WTC11 (cell line): ENCODE measurements at regions not wholly inside any gene's neighbourhood (a gene's known extent, or its start where the extent isn't known, plus 50 kb on each side); places are given as distances from the start of the nearest gene placed in this dataset.

Experiments
- ATAC-seq: fragments of 200-7000 bp; cut with Tn5 transposase; 2 replicates; pipeline ENCODE4 v1.10.0; 2021; ENCODE audit warnings: mild to moderate bottlenecking, moderate library complexity
- CTCF ChIA-PET: fragments of 300-600 bp; sonication (Branson Sonifier 250); formaldehyde crosslinking; loops from one replicate; lab custom pipeline; 2021; ENCODE audit warnings: antibody characterized with exemption; lab: Charles Lee
- POLR2A ChIA-PET: fragments of 350-600 bp; sonication (Branson Sonifier 250); formaldehyde crosslinking; loops from one replicate; lab custom pipeline; 2021; ENCODE audit warnings: antibody characterized with exemption; lab: Charles Lee
- DNase-seq: peaks from one replicate; pipeline ENCODE4 v3.0.0; 2021; ENCODE audit warnings: low spot score
- H3K27ac Mint-ChIP-seq: 2 replicates; pipeline ENCODE4 v1.8.0; 2021; ENCODE audit warnings: mixed read lengths
- H3K27me3 Mint-ChIP-seq: 2 replicates; pipeline ENCODE4 v1.8.0; 2021; ENCODE audit warnings: low read depth, mild to moderate bottlenecking, moderate library complexity, mixed read lengths
- H3K36me3 Mint-ChIP-seq: 2 replicates; pipeline ENCODE4 v1.8.0; 2021; ENCODE audit warnings: mixed read lengths
- H3K4me1 Mint-ChIP-seq: 2 replicates; pipeline ENCODE4 v1.8.0; 2022; ENCODE audit warnings: mixed read lengths
- H3K4me3 Mint-ChIP-seq: 2 replicates; pipeline ENCODE4 v1.8.0; 2021; ENCODE audit warnings: mild to moderate bottlenecking, moderate library complexity, mixed read lengths
- H3K9me3 Mint-ChIP-seq: 2 replicates; pipeline ENCODE4 v1.8.0; 2021; ENCODE audit warnings: mixed read lengths
- CREB1 ChIP-seq: sonication (generic); formaldehyde crosslinking; IDR thresholded peaks from 2 replicates; pipeline ENCODE4 v1.8.0; 2023; ENCODE audit warnings: mild to moderate bottlenecking, missing genetic modification reagents
- ESRRA ChIP-seq: sonication (generic); formaldehyde crosslinking; IDR thresholded peaks from 2 replicates; pipeline ENCODE4 v1.8.1; 2022; ENCODE audit warnings: mild to moderate bottlenecking, missing genetic modification reagents, borderline replicate concordance
- ETV6 ChIP-seq: sonication (generic); formaldehyde crosslinking; IDR thresholded peaks from 2 replicates; pipeline ENCODE4 v1.8.1; 2022; ENCODE audit warnings: mild to moderate bottlenecking, missing genetic modification reagents
- GABPB1 ChIP-seq: sonication (generic); formaldehyde crosslinking; IDR thresholded peaks from 2 replicates; pipeline ENCODE4 v1.8.1; 2023; ENCODE audit warnings: mild to moderate bottlenecking, missing genetic modification reagents
- IRF2 ChIP-seq: sonication (generic); formaldehyde crosslinking; IDR thresholded peaks from 2 replicates; pipeline ENCODE4 v1.8.0; 2022; ENCODE audit warnings: low read depth, missing genetic modification reagents, borderline replicate concordance
- KAT7 ChIP-seq: sonication (generic); formaldehyde crosslinking; IDR thresholded peaks from 2 replicates; pipeline ENCODE4 v1.8.1; 2023; ENCODE audit warnings: missing genetic modification reagents, mild to moderate bottlenecking, borderline replicate concordance
- MYBL2 ChIP-seq: sonication (generic); formaldehyde crosslinking; IDR thresholded peaks from 2 replicates; pipeline ENCODE4 v1.8.1; 2023; ENCODE audit warnings: mild to moderate bottlenecking, moderate library complexity, missing genetic modification reagents
- NFYB ChIP-seq: sonication (generic); formaldehyde crosslinking; conservative IDR thresholded peaks from 2 replicates; pipeline ENCODE4 v1.8.0; 2022; ENCODE audit warnings: low read depth, missing genetic modification reagents
- NR2C2 ChIP-seq: sonication (generic); formaldehyde crosslinking; IDR thresholded peaks from 2 replicates; pipeline ENCODE4 v1.8.0; 2022; ENCODE audit warnings: mild to moderate bottlenecking, missing genetic modification reagents
- SMAD3 ChIP-seq: sonication (generic); formaldehyde crosslinking; IDR thresholded peaks from 2 replicates; pipeline ENCODE4 v1.8.0; 2022; ENCODE audit warnings: missing genetic modification reagents, mild to moderate bottlenecking, borderline replicate concordance
- SOX15 ChIP-seq: fragments of 250-450 bp; sonication (Bioruptor Pico); IDR thresholded peaks from 2 replicates; pipeline ENCODE4 v1.9.0; 2021; ENCODE audit warnings: mild to moderate bottlenecking
- TCF7 ChIP-seq: sonication (generic); formaldehyde crosslinking; IDR thresholded peaks from 2 replicates; pipeline ENCODE4 v1.8.0; 2022; ENCODE audit warnings: mild to moderate bottlenecking, low read depth, missing genetic modification reagents, moderate library complexity
- TF ChIP-seq, protein P1 (sequence below): fragments of 250-450 bp; sonication (Bioruptor Pico); IDR thresholded peaks from 2 replicates; pipeline ENCODE4 v1.8.0; 2021; ENCODE audit warnings: mild to moderate bottlenecking
- TF ChIP-seq, protein P2 (sequence below): fragments of 200-600 bp; IDR thresholded peaks from 2 replicates; pipeline ENCODE4 v1.8.0; 2022; ENCODE audit warnings: antibody characterized with exemption
- TF ChIP-seq, protein P3 (sequence below): fragments of 250-450 bp; sonication (Bioruptor Pico); IDR thresholded peaks from 2 replicates; pipeline ENCODE4 v1.9.0; 2021; ENCODE audit warnings: moderate library complexity, mild to moderate bottlenecking, inconsistent platforms, borderline replicate concordance
- TF ChIP-seq, protein P4 (sequence below): sonication (generic); formaldehyde crosslinking; IDR thresholded peaks from 2 replicates; pipeline ENCODE4 v1.8.0; 2023; ENCODE audit warnings: missing genetic modification reagents, mild to moderate bottlenecking, borderline replicate concordance
- TF ChIP-seq, protein P5 (sequence below): sonication (generic); formaldehyde crosslinking; IDR thresholded peaks from 2 replicates; pipeline ENCODE4 v1.8.1; 2022; ENCODE audit warnings: missing genetic modification reagents, borderline replicate concordance
- TF ChIP-seq, protein P6 (sequence below): sonication (generic); formaldehyde crosslinking; IDR thresholded peaks from 2 replicates; pipeline ENCODE4 v1.8.0; 2022; ENCODE audit warnings: missing genetic modification reagents

DNA sequence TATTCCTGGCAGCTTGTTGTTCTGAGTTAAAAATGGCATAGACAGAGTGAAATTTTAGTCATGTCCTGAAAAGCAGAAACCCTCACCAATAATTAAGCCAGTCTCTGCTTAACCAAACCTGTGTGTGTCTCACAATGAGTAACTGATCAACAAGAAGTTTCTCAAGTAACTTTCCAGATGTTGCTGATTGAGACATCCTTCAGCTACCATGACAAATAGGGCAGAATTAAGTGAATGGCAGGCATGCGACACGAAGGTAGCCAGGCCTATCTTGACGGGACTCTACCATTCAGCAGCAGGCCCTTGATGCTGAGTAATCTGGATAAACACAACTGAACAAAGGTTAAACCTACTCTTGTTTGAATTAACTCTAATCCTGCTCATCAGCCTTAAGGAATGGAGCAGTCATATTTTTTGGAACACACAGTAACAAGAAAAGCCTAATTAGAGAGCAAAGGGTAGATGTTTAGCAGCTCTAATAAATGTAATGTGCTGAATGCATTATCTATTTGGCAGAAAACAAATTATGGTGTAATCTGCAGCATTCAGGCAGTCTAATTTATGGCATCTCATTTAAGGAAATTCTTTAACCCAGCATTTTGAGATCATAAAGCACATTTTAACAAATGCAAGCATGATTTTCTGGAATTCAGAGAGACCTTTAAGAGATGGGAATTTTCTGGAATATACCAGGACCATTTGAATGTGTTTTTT is 159.5 kb upstream of the EPHA4 start (continued):
- TF ChIP-seq, protein P1, sequence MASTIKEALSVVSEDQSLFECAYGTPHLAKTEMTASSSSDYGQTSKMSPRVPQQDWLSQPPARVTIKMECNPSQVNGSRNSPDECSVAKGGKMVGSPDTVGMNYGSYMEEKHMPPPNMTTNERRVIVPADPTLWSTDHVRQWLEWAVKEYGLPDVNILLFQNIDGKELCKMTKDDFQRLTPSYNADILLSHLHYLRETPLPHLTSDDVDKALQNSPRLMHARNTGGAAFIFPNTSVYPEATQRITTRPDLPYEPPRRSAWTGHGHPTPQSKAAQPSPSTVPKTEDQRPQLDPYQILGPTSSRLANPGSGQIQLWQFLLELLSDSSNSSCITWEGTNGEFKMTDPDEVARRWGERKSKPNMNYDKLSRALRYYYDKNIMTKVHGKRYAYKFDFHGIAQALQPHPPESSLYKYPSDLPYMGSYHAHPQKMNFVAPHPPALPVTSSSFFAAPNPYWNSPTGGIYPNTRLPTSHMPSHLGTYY (CRISPR knock-in tag), result no peak
- TF ChIP-seq ETV6 (CRISPR knock-in tag), result no peak
- TF ChIP-seq NR2C2 (CRISPR knock-in tag), result no peak
- TF ChIP-seq IRF2 (CRISPR knock-in tag), result no peak
- TF ChIP-seq, protein P2, sequence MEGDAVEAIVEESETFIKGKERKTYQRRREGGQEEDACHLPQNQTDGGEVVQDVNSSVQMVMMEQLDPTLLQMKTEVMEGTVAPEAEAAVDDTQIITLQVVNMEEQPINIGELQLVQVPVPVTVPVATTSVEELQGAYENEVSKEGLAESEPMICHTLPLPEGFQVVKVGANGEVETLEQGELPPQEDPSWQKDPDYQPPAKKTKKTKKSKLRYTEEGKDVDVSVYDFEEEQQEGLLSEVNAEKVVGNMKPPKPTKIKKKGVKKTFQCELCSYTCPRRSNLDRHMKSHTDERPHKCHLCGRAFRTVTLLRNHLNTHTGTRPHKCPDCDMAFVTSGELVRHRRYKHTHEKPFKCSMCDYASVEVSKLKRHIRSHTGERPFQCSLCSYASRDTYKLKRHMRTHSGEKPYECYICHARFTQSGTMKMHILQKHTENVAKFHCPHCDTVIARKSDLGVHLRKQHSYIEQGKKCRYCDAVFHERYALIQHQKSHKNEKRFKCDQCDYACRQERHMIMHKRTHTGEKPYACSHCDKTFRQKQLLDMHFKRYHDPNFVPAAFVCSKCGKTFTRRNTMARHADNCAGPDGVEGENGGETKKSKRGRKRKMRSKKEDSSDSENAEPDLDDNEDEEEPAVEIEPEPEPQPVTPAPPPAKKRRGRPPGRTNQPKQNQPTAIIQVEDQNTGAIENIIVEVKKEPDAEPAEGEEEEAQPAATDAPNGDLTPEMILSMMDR, result no peak
- TF ChIP-seq NFYB (CRISPR knock-in tag), result no peak
- TF ChIP-seq ESRRA (CRISPR knock-in tag), result no peak

DNA sequence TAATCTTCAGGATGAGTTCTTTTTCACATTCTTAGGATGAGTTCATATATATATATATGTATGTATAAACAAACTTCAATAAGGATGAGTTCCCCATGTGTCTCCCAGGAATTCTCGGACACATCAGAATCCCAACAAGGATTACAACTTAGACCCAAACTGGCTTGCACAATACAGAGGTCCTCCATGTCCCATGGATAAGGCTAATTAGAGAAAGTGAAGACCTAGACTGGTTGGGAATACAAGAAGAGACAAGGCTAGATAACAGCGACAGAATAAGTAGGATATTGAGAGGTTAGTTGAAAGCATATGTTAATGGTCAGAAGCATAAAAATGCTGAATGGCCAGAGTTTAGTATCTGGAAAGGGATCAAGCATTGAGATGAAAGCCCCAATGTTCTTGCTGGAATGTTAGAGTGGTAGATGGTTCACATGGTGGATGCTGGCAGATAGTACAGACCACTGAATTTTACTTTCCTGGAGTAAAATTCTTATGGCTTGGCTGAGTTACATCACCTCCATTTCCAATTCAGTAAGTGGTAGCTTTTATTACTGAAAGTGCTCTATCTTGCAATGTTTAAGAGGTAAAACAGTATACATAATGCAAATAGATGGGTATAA is 154.9 kb upstream of the EPHA4 start:
- H3K4me3 Mint-ChIP-seq, result no peak overlapping the region
- ATAC-seq, result no peak
- TF ChIP-seq SMAD3 (CRISPR knock-in tag) (no peak), TCF7 (no peak), MYBL2 (CRISPR knock-in tag) (no peak), SOX15 (no peak), CREB1 (CRISPR knock-in tag) (no peak)
- TF ChIP-seq, protein P3, sequence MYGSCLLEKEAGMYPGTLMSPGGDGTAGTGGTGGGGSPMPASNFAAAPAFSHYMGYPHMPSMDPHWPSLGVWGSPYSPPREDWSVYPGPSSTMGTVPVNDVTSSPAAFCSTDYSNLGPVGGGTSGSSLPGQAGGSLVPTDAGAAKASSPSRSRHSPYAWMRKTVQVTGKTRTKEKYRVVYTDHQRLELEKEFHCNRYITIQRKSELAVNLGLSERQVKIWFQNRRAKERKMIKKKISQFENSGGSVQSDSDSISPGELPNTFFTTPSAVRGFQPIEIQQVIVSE (CRISPR knock-in tag), result no peak
- TF ChIP-seq, protein P4, sequence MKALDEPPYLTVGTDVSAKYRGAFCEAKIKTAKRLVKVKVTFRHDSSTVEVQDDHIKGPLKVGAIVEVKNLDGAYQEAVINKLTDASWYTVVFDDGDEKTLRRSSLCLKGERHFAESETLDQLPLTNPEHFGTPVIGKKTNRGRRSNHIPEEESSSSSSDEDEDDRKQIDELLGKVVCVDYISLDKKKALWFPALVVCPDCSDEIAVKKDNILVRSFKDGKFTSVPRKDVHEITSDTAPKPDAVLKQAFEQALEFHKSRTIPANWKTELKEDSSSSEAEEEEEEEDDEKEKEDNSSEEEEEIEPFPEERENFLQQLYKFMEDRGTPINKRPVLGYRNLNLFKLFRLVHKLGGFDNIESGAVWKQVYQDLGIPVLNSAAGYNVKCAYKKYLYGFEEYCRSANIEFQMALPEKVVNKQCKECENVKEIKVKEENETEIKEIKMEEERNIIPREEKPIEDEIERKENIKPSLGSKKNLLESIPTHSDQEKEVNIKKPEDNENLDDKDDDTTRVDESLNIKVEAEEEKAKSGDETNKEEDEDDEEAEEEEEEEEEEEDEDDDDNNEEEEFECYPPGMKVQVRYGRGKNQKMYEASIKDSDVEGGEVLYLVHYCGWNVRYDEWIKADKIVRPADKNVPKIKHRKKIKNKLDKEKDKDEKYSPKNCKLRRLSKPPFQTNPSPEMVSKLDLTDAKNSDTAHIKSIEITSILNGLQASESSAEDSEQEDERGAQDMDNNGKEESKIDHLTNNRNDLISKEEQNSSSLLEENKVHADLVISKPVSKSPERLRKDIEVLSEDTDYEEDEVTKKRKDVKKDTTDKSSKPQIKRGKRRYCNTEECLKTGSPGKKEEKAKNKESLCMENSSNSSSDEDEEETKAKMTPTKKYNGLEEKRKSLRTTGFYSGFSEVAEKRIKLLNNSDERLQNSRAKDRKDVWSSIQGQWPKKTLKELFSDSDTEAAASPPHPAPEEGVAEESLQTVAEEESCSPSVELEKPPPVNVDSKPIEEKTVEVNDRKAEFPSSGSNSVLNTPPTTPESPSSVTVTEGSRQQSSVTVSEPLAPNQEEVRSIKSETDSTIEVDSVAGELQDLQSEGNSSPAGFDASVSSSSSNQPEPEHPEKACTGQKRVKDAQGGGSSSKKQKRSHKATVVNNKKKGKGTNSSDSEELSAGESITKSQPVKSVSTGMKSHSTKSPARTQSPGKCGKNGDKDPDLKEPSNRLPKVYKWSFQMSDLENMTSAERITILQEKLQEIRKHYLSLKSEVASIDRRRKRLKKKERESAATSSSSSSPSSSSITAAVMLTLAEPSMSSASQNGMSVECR (CRISPR knock-in tag), result no peak
- TF ChIP-seq, all 79 proteins: peak for 0
- H3K4me1 Mint-ChIP-seq, result no peaks in the 10 kb centered on the region
- no peaks in the 10 kb centered on the region for H3K27me3 Mint-ChIP-seq
- no peak overlapping the region for H3K27ac Mint-ChIP-seq
- peaks cover 26% of the 10 kb centered on the region for H3K36me3 Mint-ChIP-seq
- DNase-seq, result no peak
- POLR2A ChIA-PET, result no interaction called here
- CTCF ChIA-PET, result no interaction called here
- peaks cover 39% of the 10 kb centered on the region for H3K9me3 Mint-ChIP-seq

DNA sequence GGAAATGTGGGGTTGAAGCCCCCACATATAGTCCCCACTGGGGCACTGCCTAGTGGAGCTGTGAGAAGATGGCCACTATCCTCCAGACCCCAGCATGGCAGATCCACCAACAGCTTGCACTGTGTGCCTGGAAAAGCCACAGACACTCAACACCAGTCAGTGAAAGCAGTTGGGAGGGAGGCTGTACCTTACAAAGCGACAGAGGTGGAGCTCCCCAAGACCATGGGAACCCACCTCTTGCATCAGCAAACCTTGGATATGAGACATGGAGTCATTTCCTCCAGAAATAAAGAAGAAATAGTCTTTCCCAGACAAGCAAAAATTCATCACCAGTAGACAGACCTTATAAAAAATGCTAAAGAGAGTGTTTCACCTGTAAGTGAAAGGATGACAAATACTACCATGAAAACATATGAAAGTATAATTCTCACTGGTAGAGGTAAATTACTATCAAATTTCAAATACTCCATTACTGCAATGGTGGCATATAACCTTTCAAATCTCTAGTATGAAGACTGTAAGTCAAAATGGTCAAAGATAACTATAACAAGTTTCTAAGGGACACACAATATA is 152.6 kb upstream of the EPHA4 start:
- POLR2A ChIA-PET, result no interaction called here

More for the DNA sequence above, 152.6 kb upstream of the EPHA4 start:
- TF ChIP-seq GABPB1 (CRISPR knock-in tag) (no peak), KAT7 (CRISPR knock-in tag) (no peak), SMAD3 (CRISPR knock-in tag) (no peak)
- TF ChIP-seq, protein P5, sequence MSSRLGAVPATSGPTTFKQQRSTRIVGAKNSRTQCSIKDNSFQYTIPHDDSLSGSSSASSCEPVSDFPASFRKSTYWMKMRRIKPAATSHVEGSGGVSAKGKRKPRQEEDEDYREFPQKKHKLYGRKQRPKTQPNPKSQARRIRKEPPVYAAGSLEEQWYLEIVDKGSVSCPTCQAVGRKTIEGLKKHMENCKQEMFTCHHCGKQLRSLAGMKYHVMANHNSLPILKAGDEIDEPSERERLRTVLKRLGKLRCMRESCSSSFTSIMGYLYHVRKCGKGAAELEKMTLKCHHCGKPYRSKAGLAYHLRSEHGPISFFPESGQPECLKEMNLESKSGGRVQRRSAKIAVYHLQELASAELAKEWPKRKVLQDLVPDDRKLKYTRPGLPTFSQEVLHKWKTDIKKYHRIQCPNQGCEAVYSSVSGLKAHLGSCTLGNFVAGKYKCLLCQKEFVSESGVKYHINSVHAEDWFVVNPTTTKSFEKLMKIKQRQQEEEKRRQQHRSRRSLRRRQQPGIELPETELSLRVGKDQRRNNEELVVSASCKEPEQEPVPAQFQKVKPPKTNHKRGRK (CRISPR knock-in tag), result no peak
- TF ChIP-seq, protein P6, sequence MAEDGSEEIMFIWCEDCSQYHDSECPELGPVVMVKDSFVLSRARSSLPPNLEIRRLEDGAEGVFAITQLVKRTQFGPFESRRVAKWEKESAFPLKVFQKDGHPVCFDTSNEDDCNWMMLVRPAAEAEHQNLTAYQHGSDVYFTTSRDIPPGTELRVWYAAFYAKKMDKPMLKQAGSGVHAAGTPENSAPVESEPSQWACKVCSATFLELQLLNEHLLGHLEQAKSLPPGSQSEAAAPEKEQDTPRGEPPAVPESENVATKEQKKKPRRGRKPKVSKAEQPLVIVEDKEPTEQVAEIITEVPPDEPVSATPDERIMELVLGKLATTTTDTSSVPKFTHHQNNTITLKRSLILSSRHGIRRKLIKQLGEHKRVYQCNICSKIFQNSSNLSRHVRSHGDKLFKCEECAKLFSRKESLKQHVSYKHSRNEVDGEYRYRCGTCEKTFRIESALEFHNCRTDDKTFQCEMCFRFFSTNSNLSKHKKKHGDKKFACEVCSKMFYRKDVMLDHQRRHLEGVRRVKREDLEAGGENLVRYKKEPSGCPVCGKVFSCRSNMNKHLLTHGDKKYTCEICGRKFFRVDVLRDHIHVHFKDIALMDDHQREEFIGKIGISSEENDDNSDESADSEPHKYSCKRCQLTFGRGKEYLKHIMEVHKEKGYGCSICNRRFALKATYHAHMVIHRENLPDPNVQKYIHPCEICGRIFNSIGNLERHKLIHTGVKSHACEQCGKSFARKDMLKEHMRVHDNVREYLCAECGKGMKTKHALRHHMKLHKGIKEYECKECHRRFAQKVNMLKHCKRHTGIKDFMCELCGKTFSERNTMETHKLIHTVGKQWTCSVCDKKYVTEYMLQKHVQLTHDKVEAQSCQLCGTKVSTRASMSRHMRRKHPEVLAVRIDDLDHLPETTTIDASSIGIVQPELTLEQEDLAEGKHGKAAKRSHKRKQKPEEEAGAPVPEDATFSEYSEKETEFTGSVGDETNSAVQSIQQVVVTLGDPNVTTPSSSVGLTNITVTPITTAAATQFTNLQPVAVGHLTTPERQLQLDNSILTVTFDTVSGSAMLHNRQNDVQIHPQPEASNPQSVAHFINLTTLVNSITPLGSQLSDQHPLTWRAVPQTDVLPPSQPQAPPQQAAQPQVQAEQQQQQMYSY, result no peak
- DNase-seq (no peak), ATAC-seq (no peak)
- H3K9me3 Mint-ChIP-seq, result peaks cover 41% of the 10 kb centered on the region
- no peak overlapping the region for H3K4me3 Mint-ChIP-seq
- CTCF ChIA-PET, result no interaction called here
- H3K27me3 Mint-ChIP-seq, result no peaks in the 10 kb centered on the region
- H3K4me1 Mint-ChIP-seq, result no peaks in the 10 kb centered on the region
- H3K27ac Mint-ChIP-seq, result no peak overlapping the region
- peaks cover 26% of the 10 kb centered on the region for H3K36me3 Mint-ChIP-seq
